ENCODE measurements at regions not wholly inside any gene's neighbourhood (a gene's known extent, or its start where the extent isn't known, plus 50 kb on each side); places are given as distances from the start of the nearest gene placed in this dataset.

- H3K9me3 ChIP-seq (ENCODE audit: insufficient read depth, low read depth): no peaks in the 10 kb centered on the region
- no peaks in the 10 kb centered on the region for H3F3A ChIP-seq (ENCODE audit: insufficient read depth, low read depth)
- no peaks in the 10 kb centered on the region for H3K27me3 ChIP-seq (ENCODE audit: insufficient read depth, low read depth)
- intact Hi-C loops (cut with micrococcal nuclease; ENCODE audit: unreplicated experiment): no loop called here
- no peaks in the 10 kb centered on the region for H3K36me3 ChIP-seq (ENCODE audit: low read depth)
- H2AFZ ChIP-seq: no peak overlapping the region
- DNase-seq: no peak
- H3K4me1 ChIP-seq (replicated peaks; ENCODE audit: insufficient read depth): no peaks in the 10 kb centered on the region
- H3K4me2 ChIP-seq: no peak overlapping the region
- TF ChIP-seq EZH2 (IDR thresholded peaks at IDR 0.05; ENCODE audit: low read depth) (no peak), CTCF (conservative IDR thresholded peaks at IDR 0.05) (no peak)
- no peak overlapping the region for H3K4me3 ChIP-seq
- POLR2A ChIA-PET (ENCODE audit: unreplicated experiment): no interaction called here
- CTCF ChIA-PET: no interaction called here
- no TSS peak for BruUV-seq (replicated peaks)
- H3K27ac ChIP-seq: no peak overlapping the region
- no peaks in the 10 kb centered on the region for H3K79me2 ChIP-seq (ENCODE audit: low read depth)
- H4K20me1 ChIP-seq (ENCODE audit: insufficient read depth): no peaks in the 10 kb centered on the region
- H3K9me2 ChIP-seq (ENCODE audit: insufficient read depth): peaks cover 4% of the 10 kb centered on the region
Observed at GRCh38 chr1:238789916-238790667, 596.3 kb upstream of the CHRM3 start.

- no peak overlapping the region for H3K4me3 ChIP-seq
- intact Hi-C loops (cut with micrococcal nuclease; ENCODE audit: unreplicated experiment): no loop called here
- no peaks in the 10 kb centered on the region for H3K4me1 ChIP-seq (replicated peaks; ENCODE audit: insufficient read depth)
- no peaks in the 10 kb centered on the region for H3K27me3 ChIP-seq (ENCODE audit: insufficient read depth, low read depth)
- peaks cover 4% of the 10 kb centered on the region for H3K9me2 ChIP-seq (ENCODE audit: insufficient read depth)
- ChIA-PET CTCF (no interaction called here), POLR2A (ENCODE audit: unreplicated experiment) (no interaction called here)
- H3K9me3 ChIP-seq (ENCODE audit: insufficient read depth, low read depth): no peaks in the 10 kb centered on the region
- no peak for DNase-seq
- no peak for TF ChIP-seq EZH2 (IDR thresholded peaks at IDR 0.05; ENCODE audit: low read depth)
- TF ChIP-seq CTCF (conservative IDR thresholded peaks at IDR 0.05): no peak
- H4K20me1 ChIP-seq (ENCODE audit: insufficient read depth): no peaks in the 10 kb centered on the region
- H3K4me2 ChIP-seq: no peak overlapping the region
- no peak overlapping the region for H3K27ac ChIP-seq
- no TSS peak for BruUV-seq (replicated peaks)
- no peaks in the 10 kb centered on the region for H3K79me2 ChIP-seq (ENCODE audit: low read depth)
- no peaks in the 10 kb centered on the region for H3K36me3 ChIP-seq (ENCODE audit: low read depth)
- no peak overlapping the region for H2AFZ ChIP-seq
- no peaks in the 10 kb centered on the region for H3F3A ChIP-seq (ENCODE audit: insufficient read depth, low read depth)
Observed at GRCh38 chr1:238787471-238787870, 598.9 kb upstream of the CHRM3 start.

- Histone ChIP-seq H3K79me2 (ENCODE audit: low read depth) (no peaks in the 10 kb centered on the region), H3K9me2 (ENCODE audit: insufficient read depth) (peaks cover 4% of the 10 kb centered on the region; the same call in 1 of the 2 replicates), H3K36me3 (ENCODE audit: low read depth) (no peaks in the 10 kb centered on the region), H3K9me3 (ENCODE audit: insufficient read depth, low read depth) (no peaks in the 10 kb centered on the region), H3K27me3 (ENCODE audit: insufficient read depth, low read depth) (no peaks in the 10 kb centered on the region), H2AFZ (no peak overlapping the region), H3K4me2 (no peak overlapping the region), H3K27ac (no peak overlapping the region), H3K4me3 (no peak overlapping the region), H3K4me1 (replicated peaks; ENCODE audit: insufficient read depth) (no peaks in the 10 kb centered on the region), H4K20me1 (ENCODE audit: insufficient read depth) (no peaks in the 10 kb centered on the region), H3F3A (ENCODE audit: insufficient read depth, low read depth) (no peaks in the 10 kb centered on the region)
- no TSS peak for BruUV-seq (replicated peaks)
- CTCF ChIA-PET: no interaction called here
- no peak for DNase-seq
- TF ChIP-seq EZH2 (IDR thresholded peaks at IDR 0.05; ENCODE audit: low read depth) (no peak), CTCF (conservative IDR thresholded peaks at IDR 0.05) (no peak)
- intact Hi-C loops (cut with micrococcal nuclease; ENCODE audit: unreplicated experiment): no loop called here
- POLR2A ChIA-PET (ENCODE audit: unreplicated experiment): no interaction called here
Observed at GRCh38 chr1:238783633-238784032, 602.7 kb upstream of the CHRM3 start.
